Fibroblast of the aortic adventitia (primary cell): ENCODE measurements at regions not wholly inside any gene's neighbourhood (a gene's known extent, or its start where the extent isn't known, plus 50 kb on each side); places are given as distances from the start of the nearest gene placed in this dataset.

Experiments
- DNase-seq: peaks from one replicate; pipeline ENCODE4 v3.0.0-alpha.2; 2010; ENCODE audit warnings: low read depth
- H3K4me3 ChIP-seq: 2 replicates; pipeline ENCODE4 v1.5.1; 2011; ENCODE audit warnings: low read depth, mild to moderate bottlenecking, control low read depth, low read length, moderate library complexity
- TF ChIP-seq, protein P1 (sequence below): IDR thresholded peaks from 2 replicates; pipeline ENCODE4 v1.5.1; 2011; ENCODE audit warnings: mild to moderate bottlenecking, low read length, control low read depth, inconsistent platforms; ENCODE audit not compliant: insufficient read depth

GRCh38 chr6:168736039-168736438, 295.1 kb downstream of the SMOC2 start:
- no peak overlapping the region for H3K4me3 ChIP-seq
- TF ChIP-seq, protein P1, sequence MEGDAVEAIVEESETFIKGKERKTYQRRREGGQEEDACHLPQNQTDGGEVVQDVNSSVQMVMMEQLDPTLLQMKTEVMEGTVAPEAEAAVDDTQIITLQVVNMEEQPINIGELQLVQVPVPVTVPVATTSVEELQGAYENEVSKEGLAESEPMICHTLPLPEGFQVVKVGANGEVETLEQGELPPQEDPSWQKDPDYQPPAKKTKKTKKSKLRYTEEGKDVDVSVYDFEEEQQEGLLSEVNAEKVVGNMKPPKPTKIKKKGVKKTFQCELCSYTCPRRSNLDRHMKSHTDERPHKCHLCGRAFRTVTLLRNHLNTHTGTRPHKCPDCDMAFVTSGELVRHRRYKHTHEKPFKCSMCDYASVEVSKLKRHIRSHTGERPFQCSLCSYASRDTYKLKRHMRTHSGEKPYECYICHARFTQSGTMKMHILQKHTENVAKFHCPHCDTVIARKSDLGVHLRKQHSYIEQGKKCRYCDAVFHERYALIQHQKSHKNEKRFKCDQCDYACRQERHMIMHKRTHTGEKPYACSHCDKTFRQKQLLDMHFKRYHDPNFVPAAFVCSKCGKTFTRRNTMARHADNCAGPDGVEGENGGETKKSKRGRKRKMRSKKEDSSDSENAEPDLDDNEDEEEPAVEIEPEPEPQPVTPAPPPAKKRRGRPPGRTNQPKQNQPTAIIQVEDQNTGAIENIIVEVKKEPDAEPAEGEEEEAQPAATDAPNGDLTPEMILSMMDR = no peak

GRCh38 chr6:168735268-168735949, 294.4 kb downstream of the SMOC2 start:
- no peak for DNase-seq
- H3K4me3 ChIP-seq = no peak overlapping the region
- TF ChIP-seq, protein P1 = no peak

More at GRCh38 chr6:168736039-168736438, 295.1 kb downstream of the SMOC2 start:
- no peak for DNase-seq

DNA sequence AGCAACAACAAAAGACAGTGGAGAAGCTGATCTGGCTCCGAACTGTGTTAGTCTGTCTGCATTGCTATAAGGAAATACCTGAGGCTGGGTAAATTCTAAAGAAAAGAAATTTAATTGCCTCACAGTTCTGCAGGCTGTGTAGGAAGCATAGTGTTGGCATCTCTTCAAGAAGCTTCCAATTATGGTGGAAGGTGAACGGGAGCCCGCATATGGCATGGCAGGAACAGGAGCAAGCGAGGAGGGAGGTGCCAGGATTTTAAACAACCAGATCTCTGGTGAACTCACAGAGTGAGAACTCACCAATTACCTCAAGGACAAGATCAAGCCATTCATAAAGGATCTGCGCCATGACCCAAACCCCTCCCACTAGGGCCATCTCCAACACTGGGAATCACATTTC, 293.5 kb downstream of the SMOC2 start:
- no peak overlapping the region for H3K4me3 ChIP-seq
- TF ChIP-seq, protein P1 = no peak
- no peak for DNase-seq

GRCh38 chr6:168732676-168733075, 291.7 kb downstream of the SMOC2 start:
- H3K4me3 ChIP-seq = no peak overlapping the region
- TF ChIP-seq, protein P1 = no peak
- DNase-seq = no peak

- no peak overlapping the region for H3K4me3 ChIP-seq
- TF ChIP-seq, protein P1 = no peak
- DNase-seq = no peak
Measured at GRCh38 chr6:168730931-168731716, 290.1 kb downstream of the SMOC2 start.

DNA sequence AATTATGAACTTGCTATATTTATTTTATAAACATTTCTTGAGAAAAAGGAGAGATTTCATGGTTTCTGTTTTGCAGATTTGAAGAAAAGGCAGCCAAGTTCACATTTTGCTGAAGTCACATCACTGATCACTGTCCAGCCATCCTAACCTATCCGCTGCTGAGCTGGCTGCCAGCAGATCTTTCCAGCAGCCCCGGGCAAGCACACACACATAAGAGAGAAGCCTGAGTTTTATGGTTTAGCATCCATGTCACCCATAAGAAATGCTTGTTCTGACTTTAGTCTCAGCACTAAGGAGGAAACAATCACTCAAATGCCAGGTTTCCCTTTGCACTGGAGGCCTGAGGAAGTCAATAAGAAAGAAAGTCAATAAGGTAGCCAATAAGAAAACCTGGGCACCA, 287.1 kb downstream of the SMOC2 start:
- H3K4me3 ChIP-seq = no peak overlapping the region
- TF ChIP-seq, protein P1 = no peak
- no peak for DNase-seq
